Stromal cell of bone marrow (primary cell): ENCODE measurements at regions not wholly inside any gene's neighbourhood (a gene's known extent, or its start where the extent isn't known, plus 50 kb on each side); places are given as distances from the start of the nearest gene placed in this dataset.

ENCODE experiments used
- DNase-seq: peaks from one replicate; pipeline ENCODE4 v3.0.0-alpha.2; 2012; ENCODE audit warnings: low read depth

GRCh38 chr20:60213126-60213893 lies 255.1 kb downstream of the CDH26 start:
- DNase-seq: no peak

- no peak for DNase-seq
Measured at GRCh38 chr20:60214901-60215815, 256.9 kb downstream of the CDH26 start.

- no peak for DNase-seq
Measured at GRCh38 chr20:60215816-60216730, 257.9 kb downstream of the CDH26 start.

- no peak for DNase-seq
Measured at GRCh38 chr20:60219231-60219630, 261.0 kb downstream of the CDH26 start.

- DNase-seq: no peak
Measured at GRCh38 chr20:60219984-60220562, 261.9 kb downstream of the CDH26 start.

GRCh38 chr20:60220706-60221105 lies 262.5 kb downstream of the CDH26 start:
- DNase-seq: no peak

- DNase-seq: no peak
Measured at GRCh38 chr20:60221593-60221992, 263.4 kb downstream of the CDH26 start.

GRCh38 chr20:60222497-60222896 lies 264.3 kb downstream of the CDH26 start:
- DNase-seq: no peak

- DNase-seq: no peak
Measured at GRCh38 chr20:60223174-60223573, 265.0 kb downstream of the CDH26 start.

- DNase-seq: no peak
Measured at GRCh38 chr20:60224914-60225313, 266.7 kb downstream of the CDH26 start.

GRCh38 chr20:60228255-60228654 lies 270.0 kb downstream of the CDH26 start:
- no peak for DNase-seq

GRCh38 chr20:60232380-60232779 lies 274.2 kb downstream of the CDH26 start:
- DNase-seq: no peak

GRCh38 chr20:60233018-60233630 lies 274.9 kb downstream of the CDH26 start:
- DNase-seq: no peak

GRCh38 chr20:60236613-60237012 lies 278.4 kb downstream of the CDH26 start:
- DNase-seq: no peak

GRCh38 chr20:60237981-60238380 lies 279.8 kb downstream of the CDH26 start:
- no peak for DNase-seq

GRCh38 chr20:60238992-60239660 lies 280.9 kb downstream of the CDH26 start:
- no peak for DNase-seq

GRCh38 chr20:60239956-60240355 lies 281.7 kb downstream of the CDH26 start:
- no peak for DNase-seq

GRCh38 chr20:60240415-60240814 lies 282.2 kb downstream of the CDH26 start:
- no peak for DNase-seq

- no peak for DNase-seq
Measured at GRCh38 chr20:60240986-60241385, 282.8 kb downstream of the CDH26 start.

- no peak for DNase-seq
Measured at GRCh38 chr20:60242836-60243505, 284.7 kb downstream of the CDH26 start.
